ENCODE measurements at regions not wholly inside any gene's neighbourhood (a gene's known extent, or its start where the extent isn't known, plus 50 kb on each side); places are given as distances from the start of the nearest gene placed in this dataset.
"Not testable (repeated sequence)": the region's sequence is repeated elsewhere in the genome, so short reads cannot be mapped to it uniquely, and the experiment has no call there.

DNA sequence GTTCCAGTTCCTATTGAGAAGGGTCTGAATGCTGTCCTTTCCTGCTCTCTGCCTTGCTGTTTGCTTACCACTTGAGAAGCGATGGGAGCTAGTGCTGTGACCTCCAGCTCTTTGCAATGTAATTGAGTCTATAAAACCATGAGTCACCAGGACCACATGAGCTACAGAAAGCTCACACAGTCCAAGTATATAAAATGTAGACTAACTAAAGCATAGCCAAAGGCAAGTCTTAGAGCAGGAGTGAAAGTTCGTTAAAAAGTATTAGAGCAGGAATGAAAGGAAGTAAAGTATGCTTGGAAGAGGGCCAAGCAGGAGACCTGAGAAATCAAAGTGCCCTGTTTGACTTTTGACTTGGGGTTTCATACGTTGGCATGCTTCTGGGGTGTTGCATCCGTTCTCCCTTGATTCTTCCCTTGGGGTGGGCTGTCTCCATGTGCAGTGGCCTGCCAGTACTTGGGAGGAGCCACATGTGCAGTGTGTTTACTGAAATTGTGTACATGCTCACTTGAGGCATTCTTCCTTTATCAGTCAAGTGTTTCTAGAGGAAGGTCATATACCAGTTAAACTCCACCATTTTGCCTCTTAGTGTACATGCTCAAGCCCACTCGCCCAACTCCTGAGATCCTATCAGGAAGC lies 71.3 kb upstream of the KIT start:
- DNase-seq = peak; percentile 92

DNA sequence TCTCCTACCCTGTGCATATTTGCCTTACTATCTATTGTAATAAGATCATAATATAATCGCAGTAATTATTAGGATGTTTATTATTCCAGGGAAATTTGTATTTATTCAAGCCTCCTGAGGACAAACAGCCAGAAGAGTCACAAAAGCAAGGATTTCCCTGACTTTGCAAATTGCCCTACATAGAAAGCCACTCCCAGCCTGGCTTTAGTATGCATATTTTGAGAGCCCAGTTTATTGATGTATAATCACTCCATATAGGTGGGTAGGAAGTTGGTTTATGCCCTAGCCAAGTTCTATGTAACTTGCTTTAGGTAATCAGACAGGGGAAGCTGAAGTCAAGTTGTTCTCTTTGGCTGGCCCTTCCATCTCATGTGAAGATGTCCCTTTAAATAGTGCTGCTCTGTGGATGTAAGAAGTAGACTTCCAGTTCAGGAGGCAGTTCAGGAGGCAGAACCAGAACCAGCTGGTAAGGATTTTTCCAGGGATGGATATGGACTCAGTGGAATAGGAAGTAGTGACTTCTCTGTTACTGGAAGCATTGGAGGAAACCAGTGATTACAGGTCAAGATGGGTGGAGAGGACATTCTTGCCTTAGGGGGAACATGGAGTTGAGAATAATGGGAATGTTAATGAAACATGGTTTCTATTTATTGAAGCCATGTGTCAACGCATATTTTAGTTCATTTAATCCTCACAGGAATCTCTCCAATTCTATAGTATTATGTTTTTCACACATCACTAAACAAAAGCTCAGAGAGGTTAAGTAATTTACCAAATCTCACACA lies 70.5 kb upstream of the KIT start:
- DNase-seq = no peak

DNA sequence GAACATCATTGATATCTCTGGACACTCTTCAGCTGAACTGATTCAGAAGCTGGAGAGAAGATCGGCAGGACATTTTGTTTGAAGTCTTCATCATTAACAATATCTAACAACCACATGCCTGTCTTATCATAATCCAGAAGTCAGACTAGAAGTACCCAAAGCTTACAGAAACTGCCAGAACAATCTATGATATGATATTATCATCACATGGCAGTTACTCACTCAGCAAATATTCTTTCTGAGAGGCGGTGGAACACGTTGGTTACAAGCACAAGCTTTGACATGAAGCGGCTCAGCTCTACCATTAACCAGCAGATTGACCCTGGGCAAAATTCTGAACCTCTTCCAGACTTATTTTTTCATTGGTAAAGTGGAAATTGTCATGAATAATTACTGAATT lies 69.4 kb upstream of the KIT start:
- DNase-seq = no peak

GRCh38 chr4:54589586-54589985 lies 68.2 kb upstream of the KIT start:
- DNase-seq = no peak

DNA sequence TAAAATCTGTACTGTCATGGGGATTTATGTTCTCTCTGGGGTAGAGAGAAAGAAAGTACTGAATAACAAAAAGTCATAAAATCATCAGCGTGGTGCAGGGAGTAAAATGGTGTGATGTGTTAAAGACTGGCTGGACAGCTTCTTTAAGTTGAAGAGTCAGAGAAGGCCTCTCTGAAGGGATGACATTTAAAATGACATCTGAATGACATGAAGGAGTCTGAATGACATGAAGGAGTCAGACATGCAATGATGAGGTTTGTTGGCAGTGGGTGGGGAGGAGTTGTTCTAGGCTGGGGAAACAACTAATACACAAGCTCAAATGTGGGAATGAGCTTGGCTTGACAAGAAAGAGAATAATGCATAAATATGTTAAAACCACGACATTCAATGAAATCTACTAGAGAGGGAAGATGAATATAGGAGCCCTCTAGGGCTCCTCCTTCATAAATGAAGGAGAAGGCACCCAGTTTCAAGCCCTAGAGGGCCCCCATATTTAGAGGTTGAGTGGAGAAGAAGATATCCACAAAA lies 63.9 kb upstream of the KIT start:
- no peak for DNase-seq

DNA sequence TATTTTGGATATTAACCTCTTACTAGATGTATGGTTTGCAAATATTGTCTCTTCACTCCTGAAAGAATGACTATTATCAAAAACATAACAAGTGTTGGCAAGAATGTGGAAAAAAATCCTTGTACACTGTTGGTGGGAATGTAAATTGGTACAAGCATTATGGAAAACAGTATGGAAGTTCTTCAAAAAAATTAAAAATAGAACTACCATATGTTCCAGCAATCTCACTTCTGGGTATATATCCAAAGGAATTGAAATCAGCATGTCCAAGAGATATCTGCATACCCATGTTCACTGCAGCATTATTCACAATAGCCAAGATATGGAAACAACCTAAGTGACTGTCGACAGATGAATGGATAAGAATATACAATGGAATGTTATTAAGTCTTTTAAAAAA lies 61.6 kb upstream of the KIT start:
- no peak for DNase-seq

DNA sequence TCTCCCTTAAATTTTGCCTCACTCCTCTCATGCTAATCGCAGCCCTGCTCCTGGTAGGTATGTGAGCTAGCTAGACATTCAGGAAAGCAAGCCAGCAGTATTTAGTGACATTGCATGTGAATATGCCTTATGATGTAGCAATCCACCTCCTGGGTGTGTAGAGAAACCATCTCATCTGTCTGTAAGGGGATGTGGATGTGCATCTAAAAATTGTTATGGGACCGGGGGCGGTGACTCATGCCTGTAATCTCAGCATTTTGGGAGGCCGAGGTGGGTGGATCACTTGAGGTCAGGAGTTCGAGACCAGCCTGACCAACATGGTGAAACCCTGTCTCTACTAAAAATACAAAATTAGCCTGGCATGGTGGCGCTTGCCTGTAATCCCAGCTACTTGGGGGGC lies 60.1 kb upstream of the KIT start:
- not testable (repeated sequence) for DNase-seq

DNA sequence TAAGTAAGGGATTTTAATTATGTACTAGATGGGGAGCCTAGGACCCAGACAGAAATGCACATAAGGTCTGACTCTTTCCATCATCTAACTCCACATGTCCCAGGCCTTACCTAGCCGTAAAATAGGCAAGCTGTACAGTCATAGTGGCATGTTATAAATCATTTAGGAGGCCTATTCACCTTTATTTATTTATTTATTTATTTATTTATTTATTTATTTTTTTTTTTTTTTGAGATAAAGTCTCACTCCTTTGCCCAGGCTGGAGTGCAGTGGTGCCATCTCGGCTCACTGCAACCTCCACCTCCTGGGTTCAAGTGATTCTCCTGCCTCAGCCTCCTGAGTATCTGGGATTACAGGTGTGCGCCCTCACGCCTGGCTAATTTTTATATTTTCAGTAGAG lies 55.6 kb upstream of the KIT start:
- DNase-seq = not testable (repeated sequence)

DNA sequence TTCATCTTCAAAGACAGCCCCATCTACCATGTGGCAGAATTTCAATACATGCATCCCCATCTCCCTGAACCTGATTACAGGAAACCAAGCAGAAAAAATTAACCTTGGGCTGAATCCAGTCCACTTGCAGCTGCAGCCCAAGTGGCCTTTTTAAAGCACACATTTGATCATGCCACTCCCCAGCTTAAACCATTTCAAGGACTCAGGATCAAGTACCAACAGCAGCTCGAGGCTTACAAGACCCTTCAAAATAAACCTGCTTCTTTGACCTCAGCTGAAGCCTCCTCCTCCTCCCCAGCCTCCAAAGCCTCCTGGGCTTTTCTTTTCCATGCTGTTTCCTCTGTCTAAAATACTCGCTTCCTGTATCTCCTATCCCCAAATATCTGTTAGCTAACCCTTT lies 50.7 kb upstream of the KIT start:
- no peak for DNase-seq

GRCh38 chr4:54607521-54607920 lies 50.2 kb upstream of the KIT start:
- no peak for DNase-seq

Measured in DMS53 (cell line).